Vagina (tissue), 2 donors: ENCODE measurements at regions not wholly inside any gene's neighbourhood (a gene's known extent, or its start where the extent isn't known, plus 50 kb on each side); places are given as distances from the start of the nearest gene placed in this dataset.

Experiments used
- CTCF ChIP-seq, 3 experiments: fragments of 450-650 bp in 2 of 3; fragments of 200-600 bp in 1 of 3; sonication (generic) in 1 of 3; IDR thresholded peaks; one replicate each; pipeline ENCODE4 v1.5.1; 2017 to 2019; ENCODE audit warnings: antibody characterized with exemption in 3 of 3, mild to moderate bottlenecking in 2 of 3, moderate library complexity in 2 of 3
- POLR2A ChIP-seq, 2 donors: fragments of 450-650 bp; IDR thresholded peaks; one replicate each; pipeline ENCODE4 v1.6.1; 2017; ENCODE audit warnings: antibody characterized with exemption in 2 of 2, mild to moderate bottlenecking in 2 of 2, moderate library complexity in 2 of 2

GRCh38 chr2:239881561-239882320 is 143.4 kb downstream of the NDUFA10 start:
- TF ChIP-seq CTCF (IDR thresholded peaks at IDR 0.05) (no peak), POLR2A (IDR thresholded peaks at IDR 0.05) (no peak)
